ENCODE measurements at regions not wholly inside any gene's neighbourhood (a gene's known extent, or its start where the extent isn't known, plus 50 kb on each side); places are given as distances from the start of the nearest gene placed in this dataset.
A peak's percentile ranks its signal among the peaks of the same experiment; 100 is the strongest.

DNA sequence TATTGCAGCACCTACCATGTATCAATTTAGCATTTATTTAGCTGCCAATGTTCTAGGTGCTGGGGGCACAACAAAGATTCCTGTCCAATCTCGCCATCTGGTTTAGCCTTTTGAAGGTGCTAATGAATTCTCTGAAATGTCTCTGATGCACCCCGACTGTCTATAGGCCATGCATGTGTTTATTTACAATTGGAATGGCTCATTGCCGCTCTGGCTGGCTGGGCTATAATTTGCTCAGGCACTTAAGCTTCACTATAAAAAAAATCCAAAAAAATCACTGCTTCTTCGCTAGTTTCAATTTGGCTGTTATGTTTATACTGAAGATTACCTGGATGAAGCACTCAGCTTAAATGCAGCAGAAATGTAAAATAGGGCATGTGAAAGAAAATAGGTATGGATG lies 115.0 kb upstream of the PAX6 start:
- TF ChIP-seq GATA1 (IDR thresholded peaks at IDR 0.05; ENCODE audit: low read depth, low read length) (no peak), POLR2A (IDR thresholded peaks at IDR 0.05; ENCODE audit: low read length) (no peak)
- DNase-seq, result no peak

DNA sequence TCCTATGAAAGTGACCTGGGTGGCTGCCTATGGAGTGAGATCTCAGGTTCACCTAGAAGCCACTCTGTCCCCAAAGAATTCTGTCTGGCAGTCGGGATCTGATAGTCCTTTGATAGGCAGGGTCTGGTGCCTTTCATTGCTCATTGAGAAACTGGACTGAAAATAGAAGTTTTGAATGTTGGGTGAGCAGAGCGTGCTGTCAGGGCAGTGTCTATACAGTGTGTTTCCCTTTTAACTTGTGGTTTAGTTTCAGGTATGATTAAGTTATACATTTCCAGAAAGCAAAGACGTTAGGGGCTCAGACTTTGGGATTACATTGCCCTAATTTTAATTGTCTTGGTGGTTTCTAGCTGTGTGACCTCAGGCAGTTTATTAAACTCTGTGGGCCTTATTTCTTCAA lies 111.3 kb upstream of the PAX6 start:
- no peak for TF ChIP-seq POLR2A (IDR thresholded peaks at IDR 0.05; ENCODE audit: low read length)
- no peak for TF ChIP-seq GATA1 (IDR thresholded peaks at IDR 0.05; ENCODE audit: low read depth, low read length)
- DNase-seq, result no peak

DNA sequence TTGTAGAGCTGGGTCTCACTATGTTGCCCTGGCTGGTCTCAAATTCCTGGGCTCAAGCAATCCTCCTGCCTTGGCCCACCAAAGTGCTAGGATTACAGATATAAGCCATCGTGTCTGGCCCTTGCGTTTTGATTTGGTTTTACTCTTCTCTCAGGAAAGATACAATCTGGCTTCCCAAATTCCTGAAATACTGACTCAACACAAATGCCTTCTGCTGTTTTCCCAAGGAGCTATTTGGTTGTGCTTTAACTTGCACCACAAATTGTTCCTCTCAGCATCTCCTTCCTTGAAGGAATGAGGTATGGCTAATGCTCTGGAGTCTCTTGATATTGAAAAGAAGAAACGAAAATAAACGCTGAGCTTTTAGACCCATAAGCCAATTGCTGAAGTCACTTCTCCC lies 110.0 kb upstream of the PAX6 start:
- no peak for DNase-seq
- TF ChIP-seq POLR2A (IDR thresholded peaks at IDR 0.05; ENCODE audit: low read length) (no peak), GATA1 (IDR thresholded peaks at IDR 0.05; ENCODE audit: low read depth, low read length) (no peak)

DNA sequence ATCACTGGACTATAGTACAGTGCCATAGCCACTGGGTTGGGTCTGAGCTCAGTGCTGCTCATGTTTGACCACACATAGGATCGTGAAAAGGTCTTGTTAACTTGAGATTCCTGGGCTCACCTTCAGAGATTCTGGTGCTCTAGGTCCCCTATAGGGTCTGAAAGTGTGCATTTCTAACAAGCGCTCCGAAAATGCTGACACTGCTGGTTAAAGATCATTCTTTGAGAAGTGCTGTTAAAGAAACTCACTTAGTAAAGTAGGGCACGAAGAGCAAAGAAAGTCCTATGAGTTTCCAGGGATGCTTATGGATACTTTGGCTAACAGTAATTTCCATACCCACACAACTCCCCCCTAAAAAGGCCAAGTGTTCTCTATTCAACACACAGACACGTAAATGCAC lies 108.1 kb upstream of the PAX6 start:
- DNase-seq, result no peak
- TF ChIP-seq GATA1 (IDR thresholded peaks at IDR 0.05; ENCODE audit: low read depth, low read length) (no peak), POLR2A (IDR thresholded peaks at IDR 0.05; ENCODE audit: low read length) (no peak)

DNA sequence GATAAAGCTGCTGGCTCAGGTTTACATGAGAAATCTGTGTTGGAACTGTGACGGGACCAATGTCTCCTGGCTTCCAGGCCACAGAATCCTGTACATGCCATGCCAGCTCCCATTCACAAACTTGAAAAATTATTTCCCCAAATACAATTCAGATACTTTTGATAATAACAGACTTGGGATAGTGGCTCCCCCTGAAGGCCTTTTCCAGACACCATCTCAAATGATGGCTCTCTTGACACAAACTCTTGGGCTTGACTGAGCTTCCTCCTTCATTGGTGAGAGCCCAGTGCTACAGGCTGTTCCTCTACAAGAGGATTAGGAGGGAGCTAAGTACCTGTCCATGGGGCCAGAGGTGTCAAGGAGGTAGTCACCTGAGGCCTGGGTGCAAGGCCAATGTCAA lies 104.7 kb upstream of the PAX6 start:
- TF ChIP-seq POLR2A (IDR thresholded peaks at IDR 0.05; ENCODE audit: low read length), result no peak
- TF ChIP-seq GATA1 (IDR thresholded peaks at IDR 0.05; ENCODE audit: low read depth, low read length), result no peak
- no peak for DNase-seq

DNA sequence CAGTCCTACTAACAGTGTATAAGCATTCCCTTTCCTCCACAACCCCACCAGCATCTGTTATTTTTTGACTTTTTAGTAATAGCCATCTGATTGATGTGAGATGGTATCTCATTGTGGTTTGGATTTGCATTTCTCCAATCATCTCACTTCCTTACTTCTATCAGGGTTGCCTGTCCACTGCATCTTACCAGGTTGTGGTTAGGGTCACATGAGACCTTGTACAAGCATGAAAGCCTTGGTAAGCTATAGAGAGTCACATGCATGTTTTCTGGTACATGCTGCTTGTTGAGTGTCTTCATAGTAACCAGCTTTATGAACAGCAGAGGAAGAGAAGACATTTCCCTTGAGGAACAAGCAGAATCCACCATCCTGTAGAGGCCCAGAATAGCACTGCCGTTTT lies 102.9 kb upstream of the PAX6 start:
- DNase-seq, result no peak
- no peak for TF ChIP-seq GATA1 (IDR thresholded peaks at IDR 0.05; ENCODE audit: low read depth, low read length)
- TF ChIP-seq POLR2A (IDR thresholded peaks at IDR 0.05; ENCODE audit: low read length), result no peak

DNA sequence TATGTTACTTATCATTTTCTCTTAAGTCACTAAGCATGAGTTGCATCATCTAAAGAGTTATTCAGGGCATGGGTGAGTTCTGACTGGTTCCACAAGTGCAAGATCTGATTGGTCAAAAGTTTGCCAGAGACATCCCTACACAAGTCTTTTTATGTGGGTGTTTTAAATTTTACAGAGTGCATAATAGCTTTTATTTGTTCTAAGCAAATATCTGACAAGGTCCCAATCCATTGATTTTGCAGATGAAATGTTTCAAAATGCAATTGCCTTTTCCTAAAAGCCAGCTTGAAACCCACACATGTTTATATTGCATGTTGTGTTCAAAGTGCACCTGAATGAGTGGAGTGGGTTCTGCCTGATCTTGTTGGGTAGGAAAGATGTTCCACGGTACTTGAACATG lies 101.7 kb upstream of the PAX6 start:
- no peak for TF ChIP-seq POLR2A (IDR thresholded peaks at IDR 0.05; ENCODE audit: low read length)
- no peak for TF ChIP-seq GATA1 (IDR thresholded peaks at IDR 0.05; ENCODE audit: low read depth, low read length)
- no peak for DNase-seq

DNA sequence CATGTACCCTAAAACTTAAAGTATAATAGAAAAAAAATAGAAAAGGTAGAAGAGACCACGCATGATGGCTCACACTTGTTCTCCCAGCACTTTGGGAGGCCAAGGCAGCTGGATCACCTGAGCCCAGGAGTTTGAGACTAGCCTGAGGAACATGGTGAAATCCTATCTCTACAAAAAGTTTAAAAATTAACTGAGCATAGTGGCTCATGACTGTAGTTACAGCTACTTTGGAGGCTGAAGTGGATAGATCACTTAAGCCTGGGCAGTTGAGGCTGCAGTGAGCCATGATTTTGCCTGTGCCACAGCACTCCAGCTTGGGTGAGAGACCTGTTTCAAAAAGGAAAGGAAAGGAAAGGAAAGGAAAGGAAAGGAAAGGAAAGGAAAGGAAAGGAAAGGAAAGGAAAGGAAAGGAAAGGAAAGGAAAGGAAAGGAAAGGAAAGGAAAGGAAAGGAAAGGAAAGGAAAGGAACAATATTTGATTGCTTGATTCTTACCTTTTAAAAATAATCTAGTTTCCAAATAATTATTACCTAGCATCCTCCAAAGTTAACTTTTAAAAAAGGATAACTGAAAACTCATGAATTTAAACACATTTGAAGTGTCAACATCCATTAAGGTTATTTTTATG lies 99.9 kb upstream of the PAX6 start:
- no peak for DNase-seq
- TF ChIP-seq GATA1 (IDR thresholded peaks at IDR 0.05; ENCODE audit: low read depth, low read length), result no peak
- TF ChIP-seq POLR2A (IDR thresholded peaks at IDR 0.05; ENCODE audit: low read length), result no peak

DNA sequence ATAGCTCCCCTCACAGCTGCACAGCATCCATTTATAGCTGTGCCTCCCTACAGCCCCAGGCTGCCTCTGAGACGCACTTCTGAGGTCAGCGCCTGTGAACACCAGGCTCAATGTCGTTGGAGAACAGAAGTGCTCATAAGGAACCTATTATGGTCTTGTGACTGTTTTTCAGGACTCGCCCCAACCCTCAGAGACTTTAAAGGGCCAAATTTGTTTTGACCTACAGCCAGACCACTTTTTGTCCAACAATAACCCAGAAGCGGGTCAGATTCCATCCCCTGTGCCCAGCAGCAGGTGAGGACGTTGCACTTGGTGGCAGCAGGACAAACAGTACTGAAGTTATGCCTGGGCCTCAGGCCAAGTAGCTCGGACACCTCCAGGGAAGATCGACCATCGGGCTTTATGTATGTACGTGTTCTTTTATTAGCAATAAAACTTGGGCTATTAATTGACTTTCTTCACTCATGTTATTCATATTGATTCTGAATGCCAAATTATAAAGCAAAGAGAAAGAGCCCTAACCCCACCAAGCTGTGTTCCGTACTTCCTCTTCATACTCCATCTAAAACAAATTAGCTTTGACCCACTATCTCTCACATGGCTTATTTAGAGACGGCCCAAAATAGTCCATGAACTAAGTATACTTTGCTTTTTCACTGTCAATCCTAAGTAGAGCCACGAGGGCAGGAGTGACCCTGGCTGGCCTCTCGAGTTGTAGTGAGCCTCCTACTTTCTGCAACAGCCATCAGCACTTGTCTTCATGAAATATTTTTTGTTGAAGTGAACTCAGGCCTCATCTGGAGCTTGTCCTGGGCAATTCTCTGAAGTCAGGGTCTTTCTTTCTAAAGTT lies 92.3 kb upstream of the PAX6 start:
- no peak for DNase-seq
- TF ChIP-seq POLR2A (IDR thresholded peaks at IDR 0.05; ENCODE audit: low read length) (no peak), GATA1 (IDR thresholded peaks at IDR 0.05; ENCODE audit: low read depth, low read length) (no peak)

DNA sequence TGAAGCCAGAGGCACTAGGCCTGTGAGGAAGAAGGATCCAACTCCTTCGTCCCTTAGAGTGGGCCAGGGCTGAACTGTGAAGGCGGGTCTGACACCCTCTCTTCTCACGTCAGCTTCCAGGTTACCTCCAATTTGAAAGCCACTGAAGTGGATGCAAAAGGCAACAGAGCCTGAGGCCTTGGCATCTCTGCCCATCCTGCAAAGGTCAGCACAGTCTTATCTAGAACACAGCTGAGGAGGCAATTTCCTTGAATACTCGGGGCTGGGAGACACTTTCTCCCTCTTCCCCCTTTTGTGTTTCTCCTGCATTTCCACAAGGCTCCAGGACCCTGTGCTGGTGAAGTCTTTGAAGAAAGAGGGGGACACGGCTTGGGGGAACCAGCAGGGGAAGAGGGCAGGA lies 91.6 kb upstream of the PAX6 start:
- TF ChIP-seq GATA1 (IDR thresholded peaks at IDR 0.05; ENCODE audit: low read depth, low read length), result no peak
- TF ChIP-seq POLR2A (IDR thresholded peaks at IDR 0.05; ENCODE audit: low read length), result no peak

DNA sequence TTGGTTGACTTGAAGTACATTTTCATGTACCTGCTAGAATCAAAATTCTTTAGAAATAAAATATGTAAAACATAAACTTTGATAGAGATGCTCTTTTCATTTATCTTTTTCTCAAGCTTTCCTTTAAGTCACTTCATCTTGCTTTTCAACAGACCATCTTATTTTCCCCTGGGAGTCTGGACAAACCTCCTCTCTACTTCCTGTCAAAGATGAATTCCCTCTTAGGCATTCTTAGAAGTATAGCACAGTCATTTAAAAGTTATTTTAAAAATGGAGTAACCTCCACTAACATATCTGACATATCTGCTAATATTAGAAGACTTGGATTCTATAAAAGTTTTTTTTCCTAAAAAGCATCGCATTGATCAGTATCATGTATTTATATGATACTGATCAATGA lies 84.8 kb upstream of the PAX6 start:
- TF ChIP-seq GATA1 (IDR thresholded peaks at IDR 0.05; ENCODE audit: low read depth, low read length), result no peak
- no peak for TF ChIP-seq POLR2A (IDR thresholded peaks at IDR 0.05; ENCODE audit: low read length)
- DNase-seq, result no peak

More for the DNA sequence above, 91.6 kb upstream of the PAX6 start:
- DNase-seq, result no peak

DNA sequence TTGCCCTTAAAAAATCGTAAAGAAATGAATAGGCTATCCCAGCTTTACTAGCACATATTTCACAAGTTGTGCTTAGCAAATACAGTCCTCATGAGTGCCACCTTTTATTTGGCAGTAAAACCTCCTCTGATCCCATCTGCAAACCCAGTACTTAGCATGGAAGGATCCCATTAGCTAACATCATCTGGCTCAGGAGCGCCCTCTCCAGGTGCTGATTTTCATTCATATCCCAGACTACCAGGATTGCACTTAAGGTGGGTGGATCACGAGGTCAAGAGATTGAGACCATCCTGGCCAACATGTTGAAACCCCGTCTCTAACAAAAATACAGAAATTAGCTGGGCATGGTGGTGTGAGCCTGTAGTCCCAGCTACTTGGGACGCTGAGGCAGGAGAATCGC lies 76.1 kb upstream of the PAX6 start:
- DNase-seq, result peak; percentile 48 to 56
- no peak for TF ChIP-seq GATA1 (IDR thresholded peaks at IDR 0.05; ENCODE audit: low read depth, low read length)
- TF ChIP-seq POLR2A (IDR thresholded peaks at IDR 0.05; ENCODE audit: low read length), result no peak

DNA sequence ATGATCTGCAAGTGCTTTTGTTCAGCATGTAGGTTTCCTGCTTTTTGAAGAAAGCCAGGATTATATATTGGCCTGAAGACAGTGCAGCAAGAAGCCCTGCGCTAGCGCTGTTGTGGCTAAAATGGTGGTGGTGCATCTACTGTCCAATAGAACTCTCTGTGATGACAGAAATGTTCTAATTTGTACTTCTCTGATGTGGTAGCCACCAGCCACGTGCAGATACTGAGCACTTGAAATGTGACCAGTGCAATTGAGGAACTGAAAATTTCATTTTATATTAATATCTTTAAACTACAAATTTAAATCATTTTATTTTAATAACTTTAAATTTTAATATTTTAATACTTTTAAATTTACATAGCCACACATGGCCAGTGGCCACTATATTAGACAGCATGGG lies 73.0 kb upstream of the PAX6 start:
- TF ChIP-seq GATA1 (IDR thresholded peaks at IDR 0.05; ENCODE audit: low read depth, low read length) (no peak), POLR2A (IDR thresholded peaks at IDR 0.05; ENCODE audit: low read length) (no peak)
- DNase-seq, result no peak

DNA sequence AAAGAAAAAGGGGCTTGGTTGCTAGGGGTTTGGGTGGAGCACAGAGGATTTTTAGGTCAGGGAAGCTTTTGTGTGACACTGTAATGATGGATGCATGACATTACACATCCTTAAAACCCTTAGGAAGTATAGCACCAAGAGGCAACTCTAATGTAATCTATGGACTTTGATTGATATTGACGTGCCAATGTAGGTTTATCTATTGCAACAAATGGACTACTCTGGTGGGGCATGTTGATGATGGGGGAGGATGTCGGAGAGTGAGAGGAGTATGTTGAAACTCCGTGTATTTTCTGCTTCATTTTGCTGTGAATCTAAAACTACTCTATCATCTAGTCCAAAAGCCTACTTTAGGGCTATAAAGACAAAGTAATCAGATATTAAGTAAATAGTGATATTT lies 72.3 kb upstream of the PAX6 start:
- TF ChIP-seq POLR2A (IDR thresholded peaks at IDR 0.05; ENCODE audit: low read length), result no peak
- TF ChIP-seq GATA1 (IDR thresholded peaks at IDR 0.05; ENCODE audit: low read depth, low read length), result no peak
- DNase-seq, result no peak

DNA sequence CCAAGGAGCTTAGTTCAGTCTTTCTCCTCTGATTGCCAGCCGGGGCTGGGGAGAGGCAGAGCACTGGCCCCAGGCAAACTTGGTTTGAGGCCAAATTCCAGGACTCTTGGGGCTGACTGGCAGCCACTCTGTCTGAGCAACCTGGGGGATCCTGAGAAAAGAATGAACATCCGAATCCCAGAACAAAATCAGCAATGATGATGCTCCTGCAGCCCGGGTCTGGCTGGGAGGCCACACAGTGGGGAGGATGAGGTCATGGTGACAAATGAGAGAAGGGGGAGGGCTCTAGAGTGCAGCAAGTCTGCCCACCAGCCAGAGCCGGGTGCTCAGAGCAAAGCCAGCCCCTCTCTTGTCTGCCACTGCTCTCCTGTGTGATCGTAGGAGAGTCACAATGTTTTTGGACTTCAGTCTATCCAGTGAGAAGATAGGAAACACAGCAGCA lies 71.8 kb upstream of the PAX6 start:
- no peak for DNase-seq
- TF ChIP-seq POLR2A (IDR thresholded peaks at IDR 0.05; ENCODE audit: low read length) (no peak), GATA1 (IDR thresholded peaks at IDR 0.05; ENCODE audit: low read depth, low read length) (no peak)
